HL-60 (cell line): ENCODE measurements at regions not wholly inside any gene's neighbourhood (a gene's known extent, or its start where the extent isn't known, plus 50 kb on each side); places are given as distances from the start of the nearest gene placed in this dataset.

Experiments used
- DNase-seq, 2 experiments: peaks; one replicate each; pipeline ENCODE4 v3.0.0-alpha.2; 2010 to 2020; ENCODE audit warnings: low read depth in 1 of 2, low spot score in 1 of 2
- H3K27ac ChIP-seq: fragments of 250-450 bp; sonication (Bioruptor Pico); replicated peaks from 2 replicates; pipeline ENCODE4 v1.5.1; 2020; ENCODE audit warnings: mild to moderate bottlenecking, moderate library complexity
- H3K27me3 ChIP-seq: fragments of 250-450 bp; sonication (Bioruptor Pico); 2 replicates; pipeline ENCODE4 v1.5.1; 2021; ENCODE audit warnings: mild to moderate bottlenecking, moderate library complexity; ENCODE audit not compliant: insufficient read depth, poor library complexity, severe bottlenecking
- H3K4me3 ChIP-seq: replicated peaks from 2 replicates; pipeline ENCODE4 v1.5.1; 2011; ENCODE audit warnings: mild to moderate bottlenecking, control low read depth, low read length; ENCODE audit not compliant: insufficient read depth
- CTCF ChIP-seq: IDR thresholded peaks from one replicate; pipeline ENCODE4 v1.5.1; 2011; ENCODE audit warnings: low read length, control low read depth, inconsistent platforms; ENCODE audit not compliant: insufficient read depth
- GABPA ChIP-seq: IDR thresholded peaks from 2 replicates; pipeline ENCODE4 v1.6.1; 2012; ENCODE audit warnings: low read depth
- POLR2AphosphoS5 ChIP-seq: IDR thresholded peaks from 2 replicates; pipeline ENCODE4 v1.6.1; 2012; ENCODE audit warnings: low read depth
- REST ChIP-seq: IDR thresholded peaks from 2 replicates; pipeline ENCODE4 v1.6.1; 2012; ENCODE audit warnings: low read depth; ENCODE audit not compliant: insufficient replicate concordance
- SPI1 ChIP-seq: IDR thresholded peaks from 2 replicates; pipeline ENCODE4 v1.6.1; 2012; ENCODE audit warnings: low read depth, mild to moderate bottlenecking, borderline replicate concordance

- Histone ChIP-seq H3K4me3 (no peak overlapping the region), H3K27me3 (no peaks in the 10 kb centered on the region), H3K27ac (no peak overlapping the region)
- no peak for DNase-seq
- TF ChIP-seq SPI1 (no peak), GABPA (no peak), CTCF (no peak), POLR2AphosphoS5 (no peak), REST (no peak)
These were observed 225.4 kb upstream of the TMEM72 start for GRCh38 chr10:44685747-44686146.

GRCh38 chr10:44689368-44689767 is 221.8 kb upstream of the TMEM72 start:
- H3K4me3 ChIP-seq: no peak overlapping the region
- H3K27ac ChIP-seq: no peak overlapping the region
- TF ChIP-seq CTCF (no peak), SPI1 (no peak), GABPA (no peak), POLR2AphosphoS5 (no peak), REST (no peak)
- no peaks in the 10 kb centered on the region for H3K27me3 ChIP-seq
- DNase-seq: no peak

- TF ChIP-seq CTCF (no peak), SPI1 (no peak), REST (no peak), POLR2AphosphoS5 (no peak), GABPA (no peak)
- no peaks in the 10 kb centered on the region for H3K27me3 ChIP-seq
- DNase-seq: no peak
- H3K4me3 ChIP-seq: no peak overlapping the region
- no peak overlapping the region for H3K27ac ChIP-seq
These were observed 214.6 kb upstream of the TMEM72 start for GRCh38 chr10:44696496-44696895.
